HEK293T (cell line): ENCODE measurements at regions not wholly inside any gene's neighbourhood (a gene's known extent, or its start where the extent isn't known, plus 50 kb on each side); places are given as distances from the start of the nearest gene placed in this dataset.
A peak's percentile ranks its signal among the peaks of the same experiment; 100 is the strongest.

Experiments used
- CTCF ChIA-PET: fragments of 350-600 bp; formaldehyde crosslinking; extraction: SDS; loops from one replicate; lab custom pipeline; 2021; ENCODE audit warnings: antibody characterized with exemption, inconsistent platforms; lab: Yijun Ruan, JAX
- POLR2A ChIA-PET: fragments of 350-600 bp; formaldehyde crosslinking; extraction: SDS; loops from one replicate; lab custom pipeline; 2020; ENCODE audit warnings: antibody characterized with exemption, inconsistent platforms; lab: Yijun Ruan, JAX
- DNase-seq: peaks from one replicate; pipeline ENCODE4 v3.0.0; 2012; ENCODE audit warnings: mixed read lengths; ENCODE audit errors: extremely low spot score
- ARNT ChIP-seq: fragments of 450-650 bp; IDR thresholded peaks from 2 replicates; pipeline ENCODE4 v1.6.1; 2017; ENCODE audit warnings: mild to moderate bottlenecking
- BHLHE40 ChIP-seq: fragments of 450-650 bp; IDR thresholded peaks from 2 replicates; pipeline ENCODE4 v1.6.1; 2016; ENCODE audit warnings: mild to moderate bottlenecking, moderate library complexity, borderline replicate concordance
- CTBP1 ChIP-seq: fragments of 450-650 bp; IDR thresholded peaks from 2 replicates; pipeline ENCODE4 v1.6.1; 2016; ENCODE audit warnings: borderline replicate concordance
- ELF4 ChIP-seq: fragments of 450-650 bp; IDR thresholded peaks from 2 replicates; pipeline ENCODE4 v1.6.1; 2017; ENCODE audit warnings: antibody characterized with exemption
- FOXA1 ChIP-seq: fragments of 450-650 bp; IDR thresholded peaks from 2 replicates; pipeline ENCODE4 v1.6.1; 2016; ENCODE audit warnings: mild to moderate bottlenecking
- FOXK2 ChIP-seq: fragments of 450-650 bp; IDR thresholded peaks from 2 replicates; pipeline ENCODE4 v1.6.1; 2016; ENCODE audit warnings: mild to moderate bottlenecking
- FOXM1 ChIP-seq: fragments of 450-650 bp; IDR thresholded peaks from 2 replicates; pipeline ENCODE4 v1.6.1; 2017; ENCODE audit warnings: mild to moderate bottlenecking, borderline replicate concordance
- HDGF ChIP-seq: fragments of 450-650 bp; IDR thresholded peaks from 2 replicates; pipeline ENCODE4 v1.6.1; 2017; ENCODE audit warnings: antibody characterized with exemption, borderline replicate concordance
- L3MBTL2 ChIP-seq: fragments of 450-650 bp; conservative IDR thresholded peaks from 2 replicates; pipeline ENCODE4 v1.6.1; 2016; ENCODE audit warnings: mild to moderate bottlenecking
- LEF1 ChIP-seq: fragments of 450-650 bp; IDR thresholded peaks from 2 replicates; pipeline ENCODE4 v1.6.1; 2017; ENCODE audit warnings: mild to moderate bottlenecking, borderline replicate concordance
- NFRKB ChIP-seq: fragments of 450-650 bp; IDR thresholded peaks from 2 replicates; pipeline ENCODE4 v1.6.1; 2016; ENCODE audit warnings: mild to moderate bottlenecking, moderate library complexity
- PKNOX1 ChIP-seq: fragments of 450-650 bp; IDR thresholded peaks from 2 replicates; pipeline ENCODE4 v1.6.1; 2016
- SP1 ChIP-seq: fragments of 450-650 bp; IDR thresholded peaks from 2 replicates; pipeline ENCODE4 v1.6.1; 2017
- SUZ12 ChIP-seq: fragments of 450-650 bp; IDR thresholded peaks from 2 replicates; pipeline ENCODE4 v1.6.1; 2016; ENCODE audit warnings: mild to moderate bottlenecking
- TARDBP ChIP-seq: fragments of 450-650 bp; IDR thresholded peaks from 2 replicates; pipeline ENCODE4 v1.6.1; 2016
- ZNF384 ChIP-seq: fragments of 450-650 bp; IDR thresholded peaks from 2 replicates; pipeline ENCODE4 v1.6.1; 2016

DNA sequence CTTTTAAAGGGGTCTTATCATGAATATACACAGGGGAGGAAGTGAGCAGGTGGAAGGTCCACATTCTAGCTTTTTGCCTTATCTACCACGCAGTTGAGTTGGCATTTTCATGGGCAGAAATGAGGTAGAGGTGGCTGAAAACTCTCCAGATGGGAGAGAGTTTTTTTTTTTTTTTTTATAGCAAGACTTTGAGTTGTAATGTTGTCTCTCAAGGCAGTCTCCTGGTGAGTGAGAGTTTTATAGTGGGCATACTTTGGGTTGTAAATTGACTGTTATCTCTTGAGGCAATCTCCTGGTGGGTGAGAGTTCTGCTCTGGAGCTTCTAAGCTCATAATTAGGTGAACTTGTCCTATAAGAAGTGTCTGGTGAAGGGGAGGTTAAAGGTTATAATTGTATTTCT, 191.7 kb upstream of the NAALADL2 start:
- TF ChIP-seq LEF1 (no peak), ZNF384 (peak; percentile 77), ELF4 (no peak), L3MBTL2 (no peak), PKNOX1 (peak; percentile 60)
- no peak for DNase-seq
- CTCF ChIA-PET = no interaction called here
- POLR2A ChIA-PET = no interaction called here

- ChIA-PET CTCF (no interaction called here), POLR2A (no interaction called here)
- TF ChIP-seq LEF1 (no peak), L3MBTL2 (no peak), CTBP1 (no peak), NFRKB (no peak), PKNOX1 (no peak)
- DNase-seq = no peak
Observed at GRCh38 chr3:174675406-174675805, 183.7 kb upstream of the NAALADL2 start.

DNA sequence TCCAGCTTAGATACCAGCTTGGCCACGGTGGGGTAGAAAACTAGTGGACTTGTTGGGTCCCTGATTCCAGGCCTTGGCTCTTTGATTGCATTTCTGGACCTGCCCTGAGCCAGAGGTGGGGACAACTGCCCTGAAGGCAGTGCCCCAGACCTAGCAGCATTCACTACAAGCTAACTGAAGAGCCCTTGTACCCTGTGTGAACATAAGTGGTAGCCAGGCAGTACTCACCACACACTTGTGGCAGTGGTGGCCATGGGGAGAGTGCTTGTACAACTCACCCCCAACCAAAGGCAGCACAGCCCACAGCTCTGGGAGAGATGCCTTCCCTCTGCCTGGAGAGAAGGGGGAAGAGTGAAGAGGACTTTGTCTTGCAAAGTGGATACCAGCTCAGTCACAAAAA, 177.3 kb upstream of the NAALADL2 start:
- no peak for TF ChIP-seq CTBP1
- TF ChIP-seq ELF4 = no peak
- no peak for TF ChIP-seq PKNOX1
- TF ChIP-seq FOXA1 = no peak
- TF ChIP-seq HDGF = no peak
- TF ChIP-seq SP1 = no peak
- no peak for TF ChIP-seq FOXK2
- no peak for DNase-seq
- POLR2A ChIA-PET = no interaction called here
- CTCF ChIA-PET = no interaction called here

- ChIA-PET POLR2A (no interaction called here), CTCF (no interaction called here)
- no peak for DNase-seq
- TF ChIP-seq FOXK2 (no peak), CTBP1 (no peak), ARNT (no peak), LEF1 (no peak), NFRKB (no peak), ELF4 (no peak), HDGF (no peak), SP1 (no peak), TARDBP (no peak), SUZ12 (no peak)
Observed at GRCh38 chr3:174685796-174686195, 173.3 kb upstream of the NAALADL2 start.

DNA sequence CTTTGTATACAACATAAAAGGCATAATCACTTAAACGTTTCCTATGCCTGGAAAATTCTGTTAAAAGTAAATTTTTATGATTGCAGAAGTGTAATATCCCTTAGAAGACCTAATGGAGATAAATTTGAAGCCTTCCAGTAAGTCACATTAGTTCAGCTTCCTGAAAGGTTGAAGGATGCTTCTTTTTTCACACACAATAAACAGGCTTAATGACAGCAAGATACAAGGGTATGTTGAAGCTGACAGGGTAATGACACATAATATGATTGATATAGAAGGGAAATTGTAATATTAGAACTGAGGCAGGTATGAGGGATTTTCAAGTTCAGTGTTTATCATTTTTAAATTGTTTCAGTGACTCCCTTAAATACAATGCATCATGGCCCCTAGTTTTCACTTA, 161.8 kb upstream of the NAALADL2 start:
- TF ChIP-seq CTBP1 (no peak), ARNT (no peak), NFRKB (no peak), HDGF (no peak), TARDBP (no peak), SUZ12 (no peak)
- ChIA-PET POLR2A (no interaction called here), CTCF (interaction anchor here (0.6 kb wide), 1 partner anchor 792 kb away, joined by 3 read pairs; no protein-coding TSS in a partner anchor)
- no peak for DNase-seq

DNA sequence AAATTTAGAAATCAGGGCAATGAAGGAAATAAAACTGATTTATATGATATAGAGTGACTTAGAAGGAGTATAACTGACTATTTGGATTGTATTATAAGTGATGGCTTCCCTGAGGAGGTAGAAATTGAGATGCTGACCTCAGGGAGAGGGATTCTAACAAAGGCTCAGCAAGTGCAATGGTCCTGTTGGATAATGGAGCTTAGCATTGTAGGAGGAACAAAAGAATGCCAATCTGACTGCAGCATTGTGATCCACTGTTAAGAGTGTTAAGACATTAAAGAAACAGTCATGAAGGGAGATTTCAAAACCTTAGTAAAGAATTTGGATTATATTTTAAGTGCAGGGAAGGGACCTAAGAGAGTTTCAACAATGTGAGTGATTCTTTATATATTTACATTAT, 158.4 kb upstream of the NAALADL2 start:
- ChIA-PET CTCF (no interaction called here), POLR2A (no interaction called here)
- TF ChIP-seq PKNOX1 = no peak
- no peak for TF ChIP-seq ARNT
- TF ChIP-seq BHLHE40 = no peak
- TF ChIP-seq NFRKB = no peak
- TF ChIP-seq ZNF384 = no peak
- TF ChIP-seq SP1 = no peak
- TF ChIP-seq FOXA1 = no peak
- TF ChIP-seq LEF1 = no peak
- no peak for TF ChIP-seq ELF4
- no peak for TF ChIP-seq TARDBP
- TF ChIP-seq CTBP1 = no peak
- TF ChIP-seq SUZ12 = no peak
- DNase-seq = no peak

GRCh38 chr3:174710612-174711011, 148.5 kb upstream of the NAALADL2 start:
- DNase-seq = no peak
- POLR2A ChIA-PET = no interaction called here
- CTCF ChIA-PET = no interaction called here
- TF ChIP-seq FOXM1 = no peak
- TF ChIP-seq TARDBP = no peak
- TF ChIP-seq FOXK2 = no peak
- TF ChIP-seq NFRKB = no peak
- TF ChIP-seq FOXA1 = no peak
- no peak for TF ChIP-seq ZNF384
- no peak for TF ChIP-seq ELF4
- TF ChIP-seq PKNOX1 = no peak
- no peak for TF ChIP-seq L3MBTL2
- no peak for TF ChIP-seq CTBP1
- no peak for TF ChIP-seq LEF1
